IPS-18c (cell line): ENCODE measurements at regions not wholly inside any gene's neighbourhood (a gene's known extent, or its start where the extent isn't known, plus 50 kb on each side); places are given as distances from the start of the nearest gene placed in this dataset.
"Not testable (repeated sequence)": the region's sequence is repeated elsewhere in the genome, so short reads cannot be mapped to it uniquely, and the experiment has no call there.

Experiments used
- H3K4me3 ChIP-seq: 2 replicates; pipeline ENCODE4 v1.7.0; 2013; ENCODE audit warnings: low read depth, mild to moderate bottlenecking, low read length, moderate library complexity; ENCODE audit not compliant: insufficient read depth
- H3K9me3 ChIP-seq: one replicate; pipeline ENCODE4 v1.6.1; 2013; ENCODE audit warnings: mild to moderate bottlenecking, low read length, moderate library complexity; ENCODE audit not compliant: control insufficient read depth, insufficient read depth

GRCh38 chr3:105965384-105965783 is 96.6 kb upstream of the CBLB start:
- Histone ChIP-seq H3K4me3 (no peak overlapping the region), H3K9me3 (no peaks in the 10 kb centered on the region)

GRCh38 chr3:105967117-105967516 is 98.3 kb upstream of the CBLB start:
- Histone ChIP-seq H3K4me3 (no peak overlapping the region), H3K9me3 (no peaks in the 10 kb centered on the region)

- H3K4me3 ChIP-seq = no peak overlapping the region
Observed at GRCh38 chr3:105970283-105970682, 101.5 kb upstream of the CBLB start.

GRCh38 chr3:105972069-105972468 is 103.3 kb upstream of the CBLB start:
- no peak overlapping the region for H3K4me3 ChIP-seq
- H3K9me3 ChIP-seq = no peaks in the 10 kb centered on the region

More at GRCh38 chr3:105970283-105970682, 101.5 kb upstream of the CBLB start:
- H3K9me3 ChIP-seq = no peaks in the 10 kb centered on the region

GRCh38 chr3:105974381-105974780 is 105.6 kb upstream of the CBLB start:
- Histone ChIP-seq H3K4me3 (no peak overlapping the region), H3K9me3 (no peaks in the 10 kb centered on the region)

- no peak overlapping the region for H3K4me3 ChIP-seq
- no peaks in the 10 kb centered on the region for H3K9me3 ChIP-seq
Observed at GRCh38 chr3:105976196-105976595, 107.4 kb upstream of the CBLB start.

- Histone ChIP-seq H3K9me3 (no peaks in the 10 kb centered on the region), H3K4me3 (no peak overlapping the region)
Observed at GRCh38 chr3:105979961-105980360, 111.1 kb upstream of the CBLB start.

GRCh38 chr3:105982207-105982606 is 113.4 kb upstream of the CBLB start:
- H3K9me3 ChIP-seq = no peaks in the 10 kb centered on the region
- H3K4me3 ChIP-seq = no peak overlapping the region

GRCh38 chr3:105984837-105985236 is 116.0 kb upstream of the CBLB start:
- H3K4me3 ChIP-seq = no peak overlapping the region
- no peaks in the 10 kb centered on the region for H3K9me3 ChIP-seq

GRCh38 chr3:105986343-105986742 is 117.5 kb upstream of the CBLB start:
- H3K9me3 ChIP-seq, H3K4me3 ChIP-seq: not testable (repeated sequence)

- no peaks in the 10 kb centered on the region for H3K9me3 ChIP-seq
Observed at GRCh38 chr3:105987809-105988208, 119.0 kb upstream of the CBLB start.

GRCh38 chr3:105988540-105989212 is 119.9 kb upstream of the CBLB start:
- H3K4me3 ChIP-seq = no peak overlapping the region
- H3K9me3 ChIP-seq = no peaks in the 10 kb centered on the region

More at GRCh38 chr3:105987809-105988208, 119.0 kb upstream of the CBLB start:
- H3K4me3 ChIP-seq = no peak overlapping the region

GRCh38 chr3:105996781-105997180 is 128.0 kb upstream of the CBLB start:
- H3K9me3 ChIP-seq = no peaks in the 10 kb centered on the region
- H3K4me3 ChIP-seq = no peak overlapping the region

- no peaks in the 10 kb centered on the region for H3K9me3 ChIP-seq
Observed at GRCh38 chr3:105997466-105997799, 128.6 kb upstream of the CBLB start.

GRCh38 chr3:105997800-105998526 is 129.2 kb upstream of the CBLB start:
- Histone ChIP-seq H3K4me3 (no peak overlapping the region), H3K9me3 (no peaks in the 10 kb centered on the region)

More at GRCh38 chr3:105997466-105997799, 128.6 kb upstream of the CBLB start:
- H3K4me3 ChIP-seq = no peak overlapping the region

- no peak overlapping the region for H3K4me3 ChIP-seq
- H3K9me3 ChIP-seq = no peaks in the 10 kb centered on the region
Observed at GRCh38 chr3:105999856-106000255, 131.0 kb upstream of the CBLB start.

- H3K4me3 ChIP-seq = no peak overlapping the region
- H3K9me3 ChIP-seq = no peaks in the 10 kb centered on the region
Observed at GRCh38 chr3:106001923-106002322, 133.1 kb upstream of the CBLB start.

GRCh38 chr3:106004137-106004681 is 135.4 kb upstream of the CBLB start:
- Histone ChIP-seq H3K9me3 (no peaks in the 10 kb centered on the region), H3K4me3 (no peak overlapping the region)
